ENCODE measurements at regions not wholly inside any gene's neighbourhood (a gene's known extent, or its start where the extent isn't known, plus 50 kb on each side); places are given as distances from the start of the nearest gene placed in this dataset.

GRCh38 chr15:53875139-53875538 lies 103.1 kb upstream of the UNC13C start:
- TF ChIP-seq FOS (IDR thresholded peaks at IDR 0.05; ENCODE audit: borderline replicate concordance, insufficient read depth, low read length) (no peak), EZH2 (IDR thresholded peaks at IDR 0.05; ENCODE audit: borderline replicate concordance, low read depth, low read length, severe bottlenecking) (no peak), POLR2AphosphoS5 (IDR thresholded peaks at IDR 0.05; ENCODE audit: insufficient read depth, low read depth, low read length) (no peak), JUN (IDR thresholded peaks at IDR 0.05; ENCODE audit: borderline replicate concordance, insufficient read depth, insufficient read length, low read depth) (no peak), GATA2 (IDR thresholded peaks at IDR 0.05; ENCODE audit: insufficient read depth, insufficient read length, low read depth, low read length) (no peak), POLR2A (IDR thresholded peaks at IDR 0.05; ENCODE audit: low read depth, low read length) (no peak), MAX (IDR thresholded peaks at IDR 0.05; ENCODE audit: insufficient read depth, insufficient read length) (no peak), MYC (IDR thresholded peaks at IDR 0.05; ENCODE audit: low read depth, low read length) (no peak)
- TF ChIP-seq, protein P1, sequence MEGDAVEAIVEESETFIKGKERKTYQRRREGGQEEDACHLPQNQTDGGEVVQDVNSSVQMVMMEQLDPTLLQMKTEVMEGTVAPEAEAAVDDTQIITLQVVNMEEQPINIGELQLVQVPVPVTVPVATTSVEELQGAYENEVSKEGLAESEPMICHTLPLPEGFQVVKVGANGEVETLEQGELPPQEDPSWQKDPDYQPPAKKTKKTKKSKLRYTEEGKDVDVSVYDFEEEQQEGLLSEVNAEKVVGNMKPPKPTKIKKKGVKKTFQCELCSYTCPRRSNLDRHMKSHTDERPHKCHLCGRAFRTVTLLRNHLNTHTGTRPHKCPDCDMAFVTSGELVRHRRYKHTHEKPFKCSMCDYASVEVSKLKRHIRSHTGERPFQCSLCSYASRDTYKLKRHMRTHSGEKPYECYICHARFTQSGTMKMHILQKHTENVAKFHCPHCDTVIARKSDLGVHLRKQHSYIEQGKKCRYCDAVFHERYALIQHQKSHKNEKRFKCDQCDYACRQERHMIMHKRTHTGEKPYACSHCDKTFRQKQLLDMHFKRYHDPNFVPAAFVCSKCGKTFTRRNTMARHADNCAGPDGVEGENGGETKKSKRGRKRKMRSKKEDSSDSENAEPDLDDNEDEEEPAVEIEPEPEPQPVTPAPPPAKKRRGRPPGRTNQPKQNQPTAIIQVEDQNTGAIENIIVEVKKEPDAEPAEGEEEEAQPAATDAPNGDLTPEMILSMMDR (IDR thresholded peaks at IDR 0.05; ENCODE audit: extremely low read depth in 1 of 2, insufficient read depth in 1 of 2, low read depth in 1 of 2, low read length in 2 of 2), result no peak
- no peaks in the 10 kb centered on the region for H3K27me3 ChIP-seq (ENCODE audit: control insufficient read depth in 2 of 2, insufficient read depth in 2 of 2, low read length in 2 of 2)
- no peaks in the 10 kb centered on the region for H3K9me3 ChIP-seq (replicated peaks; ENCODE audit: control insufficient read depth, insufficient read depth, low read length)
- no peaks in the 10 kb centered on the region for H3K9me1 ChIP-seq (replicated peaks; ENCODE audit: control insufficient read depth, extremely low read depth, insufficient read depth, low read length)
- H3K79me2 ChIP-seq (ENCODE audit: control insufficient read depth, insufficient read depth, low read length), result no peaks in the 10 kb centered on the region
- no peaks in the 10 kb centered on the region for H3K4me1 ChIP-seq (ENCODE audit: control insufficient read depth, extremely low read depth, insufficient read depth, low read length)
- FAIRE-seq, result no peak
- no peak overlapping the region for H2AFZ ChIP-seq (ENCODE audit: low read depth, low read length)
- H4K20me1 ChIP-seq (replicated peaks; ENCODE audit: control insufficient read depth, extremely low read depth, insufficient read depth, low read length), result no peaks in the 10 kb centered on the region
- no TSS peak for BruUV-seq (replicated peaks)
- no peaks in the 10 kb centered on the region for H3K36me3 ChIP-seq (ENCODE audit: control insufficient read depth in 2 of 2, extremely low read depth in 1 of 2, insufficient read depth in 2 of 2, low read length in 2 of 2)
- H3K4me2 ChIP-seq (ENCODE audit: insufficient read depth, low read length), result no peak overlapping the region
- no peak overlapping the region for H3K4me3 ChIP-seq (replicated peaks in 1 of 3; ENCODE audit: insufficient read depth in 1 of 3, low read depth in 1 of 3, low read length in 3 of 3)
- H3K9ac ChIP-seq (replicated peaks; ENCODE audit: extremely low read depth, insufficient read depth, low read length), result no peak overlapping the region
- intact Hi-C loops (cut with micrococcal nuclease) (no loop called here), dilution Hi-C loops (cut with MboI; ENCODE audit: extremely low pct_ligation_motif_present, low sequenced_read_pairs) (no loop called here)
- H3K27ac ChIP-seq (ENCODE audit: insufficient read depth, low read depth, low read length), result no peak overlapping the region
- DNase-seq (ENCODE audit: low read depth, low spot score), result no peak
- CTCF ChIA-PET, result no interaction called here
- POLR2A ChIA-PET, result no interaction called here
